Esophagus muscularis mucosa (tissue), 4 donors: ENCODE measurements at regions not wholly inside any gene's neighbourhood (a gene's known extent, or its start where the extent isn't known, plus 50 kb on each side); places are given as distances from the start of the nearest gene placed in this dataset.

ENCODE experiments used
- EP300 ChIP-seq: sonication (generic); formaldehyde crosslinking; IDR thresholded peaks from one replicate; pipeline ENCODE4 v1.6.1; 2017; ENCODE audit warnings: antibody characterized with exemption
- POLR2A ChIP-seq: fragments of 450-650 bp; IDR thresholded peaks from one replicate; pipeline ENCODE4 v1.6.1; 2017; ENCODE audit warnings: antibody characterized with exemption, moderate library complexity, mild to moderate bottlenecking, low read depth
- POLR2AphosphoS5 ChIP-seq, 2 donors: sonication (generic); formaldehyde crosslinking; IDR thresholded peaks; one replicate each; pipeline ENCODE4 v1.6.1; 2017; ENCODE audit warnings: antibody characterized with exemption in 2 of 2
- TF ChIP-seq, protein P1 (sequence below), 3 experiments: fragments of 200-600 bp in 2 of 3; fragments of 450-650 bp in 1 of 3; sonication (generic) in 2 of 3; IDR thresholded peaks; one replicate each; pipeline ENCODE4 v1.5.1; 2017 to 2019; ENCODE audit warnings: antibody characterized with exemption in 3 of 3, mild to moderate bottlenecking in 2 of 3, moderate library complexity in 1 of 3

DNA sequence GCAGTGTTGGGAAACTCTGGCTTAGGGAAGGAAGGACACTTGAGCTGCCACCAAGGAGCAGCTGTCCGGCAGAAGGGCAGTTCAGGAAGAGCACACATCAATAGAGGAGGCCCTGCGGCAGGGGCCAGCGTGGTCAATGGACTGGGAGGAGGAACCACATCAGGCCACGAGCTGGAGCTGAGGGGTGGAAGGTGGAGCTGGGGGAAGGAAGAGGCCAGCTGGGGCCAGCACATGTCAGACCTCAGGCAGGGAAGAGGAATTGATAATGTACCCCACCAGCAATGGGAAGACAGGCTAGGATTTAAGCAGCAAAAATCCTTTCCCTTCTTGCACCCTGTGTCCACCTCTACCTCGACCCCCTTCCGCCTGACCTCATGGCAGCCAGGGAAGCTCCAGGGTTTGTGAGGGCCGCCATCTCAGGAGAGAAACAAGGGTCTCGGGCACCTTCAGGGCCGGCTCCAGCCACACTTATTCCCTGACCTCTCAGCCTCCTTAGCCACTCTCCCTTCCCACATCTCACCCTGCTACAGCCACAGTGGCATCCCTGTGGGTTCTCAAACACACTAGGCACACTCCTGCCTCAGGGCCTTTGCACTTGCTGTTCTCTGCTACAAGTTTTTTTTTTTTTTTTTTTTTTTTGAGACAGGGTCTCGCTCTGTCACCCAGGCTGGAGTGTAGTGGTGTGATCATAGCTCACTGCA, 157.8 kb upstream of the GRK3 start:
- TF ChIP-seq POLR2A (no peak), EP300 (no peak), POLR2AphosphoS5 (IDR thresholded peaks at IDR 0.05) (no peak)
- TF ChIP-seq, protein P1, sequence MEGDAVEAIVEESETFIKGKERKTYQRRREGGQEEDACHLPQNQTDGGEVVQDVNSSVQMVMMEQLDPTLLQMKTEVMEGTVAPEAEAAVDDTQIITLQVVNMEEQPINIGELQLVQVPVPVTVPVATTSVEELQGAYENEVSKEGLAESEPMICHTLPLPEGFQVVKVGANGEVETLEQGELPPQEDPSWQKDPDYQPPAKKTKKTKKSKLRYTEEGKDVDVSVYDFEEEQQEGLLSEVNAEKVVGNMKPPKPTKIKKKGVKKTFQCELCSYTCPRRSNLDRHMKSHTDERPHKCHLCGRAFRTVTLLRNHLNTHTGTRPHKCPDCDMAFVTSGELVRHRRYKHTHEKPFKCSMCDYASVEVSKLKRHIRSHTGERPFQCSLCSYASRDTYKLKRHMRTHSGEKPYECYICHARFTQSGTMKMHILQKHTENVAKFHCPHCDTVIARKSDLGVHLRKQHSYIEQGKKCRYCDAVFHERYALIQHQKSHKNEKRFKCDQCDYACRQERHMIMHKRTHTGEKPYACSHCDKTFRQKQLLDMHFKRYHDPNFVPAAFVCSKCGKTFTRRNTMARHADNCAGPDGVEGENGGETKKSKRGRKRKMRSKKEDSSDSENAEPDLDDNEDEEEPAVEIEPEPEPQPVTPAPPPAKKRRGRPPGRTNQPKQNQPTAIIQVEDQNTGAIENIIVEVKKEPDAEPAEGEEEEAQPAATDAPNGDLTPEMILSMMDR (IDR thresholded peaks at IDR 0.05) = no peak
